Tongue (tissue), 1 donor: ENCODE measurements at regions not wholly inside any gene's neighbourhood (a gene's known extent, or its start where the extent isn't known, plus 50 kb on each side); places are given as distances from the start of the nearest gene placed in this dataset.
"Not testable (repeated sequence)": the region's sequence is repeated elsewhere in the genome, so short reads cannot be mapped to it uniquely, and the experiment has no call there.

Source experiments
- DNase-seq: peaks from one replicate; pipeline ENCODE4 v3.0.0-alpha.2; 2015

DNA sequence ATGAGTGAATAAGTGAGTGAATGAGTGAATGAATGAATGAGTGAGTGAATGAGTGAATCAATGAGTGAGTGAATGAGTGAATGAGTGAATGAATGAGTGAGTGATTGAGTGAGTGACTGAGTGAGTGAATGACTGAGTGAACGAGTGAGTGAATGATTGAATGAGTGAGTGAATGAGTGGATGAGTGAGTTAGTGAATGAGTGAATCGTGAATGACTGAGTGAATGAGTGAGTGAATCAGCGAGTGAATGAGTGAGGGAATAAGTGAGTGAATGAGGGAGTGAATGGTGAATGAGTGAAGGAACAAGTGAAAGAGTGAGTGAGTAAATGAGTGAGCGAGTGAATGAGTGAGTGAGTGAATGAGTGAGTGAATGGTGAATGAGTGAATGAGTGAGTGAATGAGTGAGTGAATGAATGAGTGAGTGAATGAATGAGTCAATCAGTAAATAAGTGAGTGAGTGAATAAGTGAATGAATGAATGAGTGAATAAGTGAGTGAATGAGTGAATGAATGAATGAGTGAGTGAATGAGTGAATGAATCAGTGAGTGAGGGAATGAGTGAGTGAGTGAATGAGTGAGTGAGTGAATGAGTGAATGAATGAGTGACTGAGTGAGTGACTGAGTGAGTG is 135.7 kb upstream of the ZNF469 start:
- DNase-seq, result not testable (repeated sequence)

DNA sequence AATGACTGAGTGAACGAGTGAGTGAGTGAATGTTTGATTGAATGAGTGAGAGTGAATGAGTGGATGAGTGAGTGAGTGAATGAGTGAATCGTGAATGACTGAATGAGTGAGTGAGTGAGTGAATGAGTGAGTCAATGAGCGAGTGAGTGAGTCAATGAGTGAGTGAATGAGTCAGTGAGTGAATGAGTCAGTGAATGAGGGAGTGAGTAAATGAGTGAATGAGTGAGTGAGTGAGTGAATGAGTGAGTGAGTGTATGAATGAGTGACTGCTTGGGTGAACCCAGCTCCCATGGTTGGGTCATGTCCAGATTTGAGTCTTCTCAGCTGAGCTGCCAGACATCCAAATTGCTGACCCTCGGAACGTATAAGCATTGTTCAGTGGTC is 135.2 kb upstream of the ZNF469 start:
- not testable (repeated sequence) for DNase-seq

DNA sequence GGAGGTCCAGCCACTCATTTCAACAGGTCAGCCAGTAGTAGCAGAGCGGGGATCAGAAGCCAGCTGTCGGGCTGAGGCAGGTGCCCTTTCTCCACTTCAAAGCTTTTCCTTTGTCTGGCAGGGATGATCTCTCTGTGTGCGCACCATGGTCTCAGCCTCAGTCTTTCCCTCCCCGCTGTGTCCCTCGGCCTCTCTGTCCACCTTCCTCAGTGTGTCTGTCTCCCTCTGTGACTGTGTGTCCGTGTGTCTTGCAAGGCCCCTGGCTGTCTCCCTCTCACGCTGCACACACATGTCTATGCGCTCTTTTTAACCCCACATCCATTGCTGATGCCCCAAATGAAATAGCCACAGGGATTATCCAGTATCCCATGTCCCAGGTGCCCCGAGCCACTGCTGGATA is 134.0 kb upstream of the ZNF469 start:
- not testable (repeated sequence) for DNase-seq

DNA sequence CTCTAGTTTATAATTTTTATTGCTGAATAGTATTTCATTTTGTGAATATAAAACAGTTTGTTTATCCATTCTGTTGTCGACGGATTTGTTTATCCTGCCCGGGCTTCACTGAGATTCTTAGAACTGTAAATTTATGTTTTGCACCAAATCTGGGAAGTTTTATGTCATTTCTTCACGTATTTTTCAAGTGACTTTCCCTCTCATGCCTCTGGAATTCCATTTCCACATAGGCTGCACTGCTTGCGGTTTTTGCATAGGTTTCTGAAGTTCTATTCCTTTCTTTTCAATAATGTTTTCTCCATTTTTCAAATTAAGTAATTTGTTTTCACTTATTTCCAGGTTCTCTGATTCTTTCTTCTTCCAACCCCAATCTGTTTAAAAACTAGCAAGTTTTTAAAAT is 132.4 kb upstream of the ZNF469 start:
- DNase-seq, result not testable (repeated sequence)

DNA sequence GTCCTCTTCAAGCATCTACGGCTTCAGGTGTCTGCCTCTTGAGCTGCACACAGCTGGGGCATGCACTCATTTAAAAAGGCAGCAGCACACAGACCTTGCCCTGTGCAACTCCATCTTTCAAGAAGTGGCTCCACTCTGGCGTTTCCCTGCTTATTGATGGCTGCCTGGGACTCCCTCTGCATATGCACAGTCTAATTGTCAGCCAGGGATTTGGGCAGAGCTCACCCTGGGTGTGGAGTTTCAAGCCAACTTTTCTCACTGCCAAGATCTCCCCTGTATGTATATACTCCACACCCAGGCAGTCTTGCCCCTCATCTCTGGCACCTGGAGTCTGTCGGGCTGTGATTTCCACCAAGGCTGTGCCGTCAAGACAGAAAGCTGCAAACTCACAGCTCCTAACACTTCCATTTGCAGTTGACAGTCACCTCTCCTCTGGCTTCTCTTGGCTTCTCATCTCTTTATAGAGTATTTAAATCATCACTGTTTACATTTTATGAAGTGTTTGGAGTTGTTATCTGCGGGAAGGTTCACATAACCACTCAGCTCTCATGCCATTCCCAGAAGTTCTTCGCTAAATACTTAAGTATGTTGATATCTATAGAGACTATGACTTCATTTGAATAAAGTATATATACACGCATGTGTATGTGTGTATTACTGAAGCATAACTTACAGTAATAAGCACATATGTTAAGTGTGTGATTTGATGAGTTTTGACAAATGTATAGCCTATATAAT is 130.5 kb upstream of the ZNF469 start:
- not testable (repeated sequence) for DNase-seq

DNA sequence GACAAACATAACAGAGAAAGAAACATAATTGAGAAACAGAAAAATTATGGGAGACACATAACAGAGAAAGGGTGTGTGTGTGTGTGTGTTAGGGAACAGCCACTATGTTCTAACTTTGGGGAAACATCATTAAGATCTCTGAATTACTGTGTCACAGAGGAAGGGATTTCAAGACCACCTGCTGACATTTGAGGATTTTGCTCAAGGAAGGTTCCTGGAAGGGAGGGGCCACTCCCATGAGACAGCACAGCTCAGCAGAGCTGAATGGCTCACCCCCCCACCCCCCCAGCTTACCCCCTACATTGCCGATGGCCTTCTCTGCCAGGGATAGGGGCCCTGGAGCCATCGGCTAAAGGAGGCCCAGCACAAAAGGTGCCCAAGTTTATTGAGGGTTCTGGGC is 124.6 kb upstream of the ZNF469 start:
- DNase-seq, result not testable (repeated sequence)

DNA sequence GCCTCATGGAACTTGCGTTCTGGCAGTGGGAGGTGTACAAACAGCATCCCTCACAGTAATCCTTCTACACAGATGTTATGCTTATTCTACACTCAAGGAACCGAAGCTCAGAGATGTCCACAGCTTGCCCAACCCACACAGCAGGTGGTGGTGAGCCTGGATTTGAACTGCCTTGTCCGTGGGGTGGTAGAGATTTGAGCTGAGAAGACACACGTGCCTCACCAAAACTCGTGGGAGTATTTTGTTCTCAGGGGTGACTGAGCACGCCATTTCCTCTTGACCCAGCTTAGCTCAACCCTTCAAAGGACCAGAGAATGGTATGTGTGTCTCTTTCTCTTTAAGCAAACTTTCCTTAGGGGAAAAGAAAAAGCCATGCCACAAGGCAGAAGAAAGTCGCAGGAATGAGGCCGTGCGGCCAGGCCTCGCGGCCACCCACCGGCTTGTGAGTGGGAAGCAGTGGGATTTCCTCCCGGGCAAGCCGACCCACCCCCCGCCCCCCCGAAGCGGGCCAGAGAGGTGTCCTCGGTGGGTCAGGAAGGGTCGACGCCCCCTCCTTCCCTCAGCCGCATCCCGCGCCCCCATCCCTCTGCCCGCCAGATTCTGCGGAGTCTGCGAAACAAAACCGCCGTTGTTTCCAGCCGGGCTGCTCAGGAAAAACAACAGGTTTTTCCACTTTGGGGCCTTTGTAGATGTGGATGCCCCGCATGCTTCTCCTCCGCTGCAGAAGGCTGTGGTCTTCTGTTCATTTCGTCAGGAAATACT is 123.8 kb upstream of the ZNF469 start:
- DNase-seq, result peak; percentile 56

DNA sequence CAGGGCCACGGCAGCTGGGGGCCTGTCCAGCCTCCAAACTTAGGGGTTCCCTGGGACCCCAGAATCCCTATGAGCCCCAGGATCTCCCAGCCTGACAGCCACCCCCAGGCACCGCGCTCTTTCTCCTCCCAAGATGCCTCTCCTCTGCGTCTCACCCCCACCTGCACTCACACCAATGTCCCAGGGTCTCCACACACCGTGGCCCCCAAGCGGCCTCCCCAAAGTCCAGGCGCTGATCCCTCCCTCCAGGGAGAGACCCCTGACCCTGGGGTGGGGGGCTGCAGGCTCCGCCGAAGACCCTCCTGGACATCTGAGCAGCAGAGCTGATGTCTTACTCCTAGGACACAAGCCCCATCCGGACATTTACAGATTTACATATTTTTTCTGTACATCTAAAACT is 123.2 kb upstream of the ZNF469 start:
- not testable (repeated sequence) for DNase-seq

DNA sequence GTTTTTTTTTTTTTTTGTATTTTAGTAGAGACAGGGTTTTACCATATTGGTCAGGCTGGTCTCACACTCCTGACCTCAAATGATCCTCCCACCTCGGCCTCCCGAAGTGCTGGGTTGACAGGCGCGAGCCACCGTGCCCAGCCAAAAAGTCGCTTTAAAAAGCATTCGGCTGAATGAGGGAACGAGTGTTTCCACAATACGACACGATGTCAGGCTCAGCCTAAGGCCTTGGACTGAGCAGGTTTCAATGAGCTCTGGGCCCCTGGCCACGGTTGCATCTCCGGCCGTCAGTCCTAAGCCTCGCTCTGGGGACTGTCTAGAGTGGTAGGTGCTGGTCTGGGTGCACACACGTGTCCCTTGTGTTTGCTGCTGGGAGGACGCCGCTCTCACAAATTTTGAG is 122.6 kb upstream of the ZNF469 start:
- not testable (repeated sequence) for DNase-seq

DNA sequence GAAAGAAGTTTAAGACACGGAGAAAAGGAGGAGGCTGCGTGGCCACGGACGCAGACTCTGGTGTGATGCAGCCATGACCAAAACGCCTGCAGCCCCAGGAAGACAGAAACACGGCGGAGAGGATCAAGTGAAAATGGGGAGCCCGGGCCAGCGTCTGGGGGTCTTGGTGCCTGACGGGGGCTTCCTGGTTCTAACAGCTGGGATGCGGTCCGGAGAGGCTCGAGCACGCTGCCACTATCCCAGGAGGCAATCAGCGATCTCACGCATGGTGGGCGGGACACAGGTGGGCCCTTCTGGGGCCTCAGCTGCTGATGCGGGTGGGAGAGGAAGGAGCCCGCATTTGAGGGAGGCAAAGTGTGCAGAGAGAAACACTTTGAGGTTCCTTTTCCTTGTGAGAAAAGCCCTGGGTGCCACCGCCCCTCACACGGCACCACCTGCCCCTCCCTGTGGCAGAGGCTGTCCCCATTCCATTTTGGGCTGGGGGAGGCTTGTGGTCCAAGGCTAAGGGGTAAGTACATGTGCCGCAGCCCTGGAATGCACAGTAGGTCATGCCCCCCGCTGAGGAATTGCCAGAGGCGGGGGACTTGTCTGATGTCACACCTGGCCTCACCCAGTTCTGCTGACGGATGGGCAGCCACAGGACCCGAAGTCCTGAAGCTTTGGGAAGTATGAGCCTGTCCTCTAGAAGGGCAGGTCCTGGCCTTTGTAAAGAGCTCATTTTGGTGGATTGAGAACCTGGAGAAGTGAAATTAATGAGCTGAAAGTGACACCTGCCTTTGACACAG is 121.7 kb upstream of the ZNF469 start:
- DNase-seq, result not testable (repeated sequence)

DNA sequence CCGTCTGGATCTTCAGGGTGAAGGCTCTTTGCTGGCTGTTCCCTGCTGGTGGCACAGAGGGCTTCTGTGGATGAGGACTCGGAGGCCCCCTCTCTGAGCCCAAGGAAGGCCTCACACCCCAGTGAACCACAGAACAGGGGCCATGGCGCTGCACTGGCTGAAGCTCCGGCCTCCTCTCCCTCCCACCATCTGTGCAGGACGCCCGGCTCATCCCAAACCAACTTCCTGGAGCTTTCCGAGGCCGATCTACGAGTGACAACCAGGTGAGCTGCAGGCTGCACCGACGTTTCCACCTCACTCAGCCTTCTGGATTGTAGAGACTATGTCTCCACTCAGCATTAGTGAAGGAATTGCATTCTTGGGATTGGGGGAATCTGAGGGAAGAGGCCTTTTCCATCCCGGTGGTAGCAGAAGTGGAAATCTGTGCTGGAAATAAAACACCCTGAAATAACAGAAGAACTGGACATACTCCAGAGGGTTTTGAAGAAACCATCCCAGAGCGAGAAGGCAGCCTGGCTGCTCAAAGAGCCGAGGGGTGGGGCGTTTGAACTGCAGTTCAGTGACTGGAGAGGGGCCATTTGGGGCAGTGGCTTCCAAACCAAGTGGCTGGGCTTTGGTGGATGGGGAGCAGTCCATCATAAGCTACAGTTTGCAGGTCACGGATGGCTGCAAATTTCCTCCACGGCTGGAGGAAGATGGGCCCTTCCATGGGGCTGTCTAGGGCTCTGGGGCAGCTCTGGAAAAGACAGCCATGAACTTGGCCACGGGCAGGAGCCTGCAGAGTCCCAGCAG is 120.7 kb upstream of the ZNF469 start:
- not testable (repeated sequence) for DNase-seq

DNA sequence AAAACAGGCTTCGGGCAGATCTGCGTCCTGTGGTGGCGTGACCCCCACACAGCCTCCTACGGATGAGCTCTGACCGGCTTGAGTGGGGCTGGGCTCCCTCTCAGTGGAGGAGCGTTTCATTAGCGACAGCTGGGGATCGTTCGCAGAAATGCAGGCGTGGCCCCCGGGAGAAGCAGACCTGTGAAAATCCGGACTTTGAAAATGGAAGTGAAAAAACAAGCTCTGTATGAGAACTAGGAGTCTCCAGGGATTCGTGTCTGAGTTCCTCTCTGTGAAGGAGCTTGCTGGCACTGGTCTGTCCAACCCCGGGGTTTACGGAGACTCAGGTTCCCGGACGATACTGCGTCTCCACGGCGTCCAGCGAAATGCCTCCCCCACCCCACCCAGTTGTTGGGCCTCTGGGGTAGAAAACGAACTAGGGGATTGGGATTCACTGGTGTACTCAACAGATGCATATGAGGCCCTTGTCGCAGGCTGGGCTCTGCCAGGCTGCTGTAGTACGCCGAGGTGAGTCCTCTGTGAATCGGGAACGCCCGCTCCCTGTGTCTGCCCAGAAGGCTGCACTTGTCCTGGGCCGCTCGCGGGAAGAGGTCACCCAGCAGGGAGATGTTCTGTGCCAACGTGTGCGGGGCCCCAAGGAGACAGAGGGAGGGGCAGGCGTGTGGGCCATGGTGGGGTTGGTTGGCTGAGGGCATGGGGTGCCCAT is 119.7 kb upstream of the ZNF469 start:
- DNase-seq, result peak; percentile 71

DNA sequence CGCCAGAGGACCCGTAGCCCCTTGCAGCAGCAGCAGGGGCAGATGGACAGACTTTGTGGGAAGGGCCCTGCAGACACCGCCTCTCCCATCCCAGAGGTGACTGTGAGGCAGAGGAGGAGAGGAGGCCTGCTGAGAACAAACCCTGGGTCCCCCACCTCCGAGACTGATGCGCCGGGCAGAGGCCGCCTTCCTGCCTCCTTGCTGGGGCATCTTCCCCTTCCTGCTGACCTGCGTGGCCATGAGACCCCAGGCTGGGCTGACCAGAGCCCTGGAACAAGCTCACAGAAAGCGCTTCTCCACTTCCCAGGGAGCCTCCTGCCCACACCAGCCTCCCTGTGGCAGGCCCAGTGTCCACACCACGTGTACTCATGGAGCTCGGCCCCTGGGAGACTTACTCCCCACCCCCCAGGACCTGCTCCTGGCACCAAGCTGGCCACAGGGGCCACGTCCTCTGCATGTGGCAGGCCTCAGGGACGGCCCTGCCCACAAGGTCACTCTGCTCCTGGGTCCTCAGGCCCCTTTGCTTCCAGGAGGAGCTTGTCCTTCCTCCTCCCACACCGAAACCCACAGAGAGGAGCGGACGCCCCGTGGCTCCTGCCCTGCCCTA is 119.0 kb upstream of the ZNF469 start:
- not testable (repeated sequence) for DNase-seq

DNA sequence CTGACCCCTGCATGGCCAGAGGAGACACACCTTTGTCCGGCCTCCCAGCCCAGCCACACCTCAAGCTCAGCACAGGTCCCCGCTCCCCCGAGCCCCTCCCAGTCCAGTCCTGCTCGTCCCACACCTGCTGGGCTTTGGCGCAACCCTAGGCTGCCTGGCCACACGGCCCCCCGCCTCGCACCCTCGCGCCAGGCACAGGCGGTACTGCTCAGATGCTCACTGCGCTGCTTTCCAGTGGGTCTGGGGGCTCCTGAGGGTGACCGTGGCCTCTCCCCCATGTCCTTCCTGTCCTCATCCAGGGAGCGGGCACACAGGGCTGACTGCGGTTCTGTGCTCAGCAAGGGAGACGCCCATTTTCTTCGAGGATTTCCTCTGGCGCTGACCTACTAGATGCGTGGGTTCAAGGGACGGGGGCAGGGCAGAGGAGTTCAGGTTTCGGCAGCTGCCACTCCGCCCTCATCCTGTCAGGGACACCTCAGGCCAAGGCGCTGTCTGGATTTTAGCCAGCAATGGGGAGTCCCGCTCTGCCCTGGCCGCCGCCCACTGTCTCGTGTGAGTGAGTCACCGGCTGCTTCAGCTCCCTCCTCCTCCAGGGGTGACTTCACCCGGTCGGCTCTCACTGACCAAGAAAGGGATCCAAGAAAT is 118.0 kb upstream of the ZNF469 start:
- DNase-seq, result peak; percentile 83

DNA sequence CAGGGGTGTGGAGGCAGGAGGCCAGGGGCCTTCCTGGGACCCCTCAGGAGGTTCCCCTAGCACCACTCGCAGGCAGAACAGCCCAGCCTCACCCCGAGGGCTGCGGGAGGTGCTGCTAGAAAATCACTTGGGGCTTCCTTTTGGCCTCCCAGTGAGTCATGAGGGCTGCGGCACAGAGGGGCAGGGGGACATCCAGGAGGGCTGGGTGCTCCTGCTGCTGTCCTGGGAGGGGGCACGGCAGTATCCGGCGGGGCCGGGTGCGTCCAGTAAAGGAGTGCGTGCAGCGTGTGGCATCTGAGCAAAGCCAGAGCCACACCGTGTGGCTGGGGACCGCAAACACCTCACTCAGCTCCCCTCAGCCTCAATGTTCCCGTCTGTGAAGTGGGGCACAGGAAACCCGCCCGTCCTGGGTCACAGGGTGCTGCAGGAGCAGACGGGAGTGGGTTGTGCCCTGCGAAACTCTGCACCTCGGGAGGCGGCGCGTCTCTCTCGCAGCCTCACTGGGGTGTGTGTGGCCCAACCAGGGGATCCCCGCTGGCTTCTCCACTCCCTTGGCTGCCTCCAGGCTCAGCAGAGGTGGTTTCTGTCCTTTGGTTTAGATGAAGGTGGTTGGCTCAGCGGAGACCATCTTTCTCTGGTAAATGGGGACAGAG is 117.3 kb upstream of the ZNF469 start:
- DNase-seq, result not testable (repeated sequence)

DNA sequence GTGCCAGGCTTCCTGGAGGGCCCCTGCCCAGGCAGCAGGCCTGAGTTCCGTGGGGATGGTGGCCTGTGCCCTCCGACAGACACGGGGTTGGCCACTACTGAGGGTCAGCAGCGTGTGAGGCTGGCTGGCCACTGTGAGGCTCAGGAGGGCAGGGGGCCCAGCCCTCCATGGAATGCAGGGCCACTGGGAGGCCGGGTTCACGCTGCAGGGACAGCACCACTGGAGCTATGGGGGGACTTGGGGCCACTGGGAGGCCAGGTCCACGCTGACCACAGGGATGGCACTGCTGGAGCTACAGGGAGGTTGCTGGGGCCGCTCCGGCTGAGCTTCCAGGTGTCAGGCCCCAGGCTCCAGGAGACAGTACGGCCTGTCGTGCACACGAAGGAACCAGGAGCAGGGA is 116.7 kb upstream of the ZNF469 start:
- not testable (repeated sequence) for DNase-seq

DNA sequence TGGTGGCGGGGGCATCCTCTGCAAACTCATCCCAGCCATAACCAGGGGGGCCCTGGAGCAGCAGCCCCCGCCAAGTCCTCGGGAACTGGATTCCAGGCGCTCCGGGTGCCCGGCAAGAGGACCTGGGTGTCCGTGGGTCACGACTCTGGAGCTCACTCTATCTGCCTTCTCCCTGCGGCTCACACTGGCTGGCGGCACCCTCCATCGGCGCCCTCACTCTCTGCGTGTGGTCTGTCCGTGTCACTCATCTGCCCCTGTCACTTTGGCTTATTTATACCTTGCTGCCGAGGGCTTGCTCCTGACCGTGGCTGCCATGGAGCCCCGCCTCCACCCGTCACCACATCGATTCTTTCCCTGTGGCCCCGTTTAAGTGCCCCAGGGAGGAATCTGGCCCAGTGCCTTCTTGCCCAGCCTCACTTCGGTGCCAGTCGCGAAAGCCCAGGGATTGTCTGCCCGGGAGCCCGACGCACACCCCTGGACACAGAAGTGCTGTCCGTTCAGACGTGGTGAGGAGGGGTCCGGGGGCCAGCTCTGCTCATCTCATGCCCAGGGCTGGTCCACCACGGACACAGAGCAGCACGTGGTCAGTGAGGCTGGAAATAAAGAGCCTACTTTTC is 115.7 kb upstream of the ZNF469 start:
- DNase-seq, result not testable (repeated sequence)

DNA sequence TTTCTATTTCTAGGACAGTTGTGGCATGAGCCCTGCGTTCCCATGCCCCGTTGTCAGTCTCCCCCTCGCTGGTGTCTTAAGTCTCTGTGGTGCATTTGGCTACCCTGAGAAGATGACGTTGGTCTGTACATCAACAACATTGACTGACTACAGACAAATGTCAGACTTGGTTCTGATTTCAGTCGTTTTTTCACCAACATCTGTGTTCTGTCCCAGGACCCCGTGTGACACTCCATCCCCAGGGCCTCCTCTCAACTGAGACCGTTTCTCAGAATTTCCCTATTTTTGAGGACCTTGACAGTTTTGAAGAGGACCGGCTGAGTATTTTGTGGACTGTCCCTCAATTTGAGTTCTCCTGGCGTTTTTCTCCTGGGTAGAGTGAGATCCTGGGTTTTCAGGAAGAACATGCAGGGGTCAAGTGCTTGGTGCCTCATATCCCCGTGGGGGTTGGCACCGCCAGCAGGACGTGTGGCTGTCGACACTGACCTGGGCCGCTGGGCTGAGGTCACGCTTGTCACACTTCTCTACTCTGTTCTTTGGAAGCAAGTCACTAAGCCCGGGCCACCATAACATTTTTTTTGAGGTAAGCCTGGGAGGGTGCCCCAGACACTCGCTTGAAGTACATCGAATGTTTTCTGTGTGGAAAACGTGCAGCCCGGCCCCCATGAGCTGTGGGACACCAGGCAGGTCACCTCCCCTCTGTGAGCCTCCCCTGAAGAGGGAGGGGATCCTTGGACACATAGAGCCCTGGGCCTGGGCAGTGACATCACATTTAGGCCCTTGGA is 114.4 kb upstream of the ZNF469 start:
- DNase-seq, result not testable (repeated sequence)
